Mesenchymal stem cell (in vitro differentiated cells and primary cell): ENCODE measurements at regions not wholly inside any gene's neighbourhood (a gene's known extent, or its start where the extent isn't known, plus 50 kb on each side); places are given as distances from the start of the nearest gene placed in this dataset.
A peak's percentile ranks its signal among the peaks of the same experiment; 100 is the strongest.

Experiments
- DNase-seq: peaks from one replicate; pipeline ENCODE4 v3.0.0-alpha.2; 2013
- H2AFZ ChIP-seq: one replicate; pipeline ENCODE4 v1.6.1; 2013; ENCODE audit warnings: low read depth, mild to moderate bottlenecking, control low read depth, inconsistent platforms, low read length, moderate library complexity
- H2AK5ac ChIP-seq: 2 replicates; pipeline ENCODE4 v1.6.1; 2013; ENCODE audit warnings: low read length, moderate library complexity, mild to moderate bottlenecking, inconsistent platforms; ENCODE audit not compliant: severe bottlenecking
- H2BK120ac ChIP-seq: one replicate; pipeline ENCODE4 v1.6.1; 2013; ENCODE audit warnings: low read depth, mild to moderate bottlenecking, inconsistent platforms, low read length, moderate library complexity
- H2BK12ac ChIP-seq, 2 experiments: one replicate each; pipeline ENCODE4 v1.6.1; 2013; ENCODE audit warnings: inconsistent platforms in 2 of 2, low read length in 2 of 2, mild to moderate bottlenecking in 2 of 2, moderate library complexity in 2 of 2, control low read depth in 1 of 2
- H2BK15ac ChIP-seq: one replicate; pipeline ENCODE4 v1.6.1; 2013; ENCODE audit warnings: mild to moderate bottlenecking, low read depth, inconsistent platforms; ENCODE audit not compliant: poor library complexity, severe bottlenecking
- H2BK5ac ChIP-seq: 2 replicates; pipeline ENCODE4 v1.6.1; 2013; ENCODE audit warnings: low read depth, mild to moderate bottlenecking, low read length, control low read depth, inconsistent platforms; ENCODE audit not compliant: poor library complexity, severe bottlenecking
- H3K14ac ChIP-seq, 2 experiments: one replicate each; pipeline ENCODE4 v1.6.1; 2013; ENCODE audit warnings: inconsistent platforms in 2 of 2, low read length in 2 of 2, control low read depth in 1 of 2, mild to moderate bottlenecking in 1 of 2, moderate library complexity in 1 of 2
- H3K18ac ChIP-seq, 2 experiments: one replicate each; pipeline ENCODE4 v1.6.1; 2013; ENCODE audit warnings: inconsistent platforms in 2 of 2, low read length in 2 of 2, control low read depth in 1 of 2, low read depth in 1 of 2, mild to moderate bottlenecking in 1 of 2
- H3K23ac ChIP-seq, 2 experiments: one replicate each; pipeline ENCODE4 v1.6.1; 2013; ENCODE audit warnings: inconsistent platforms in 2 of 2, low read length in 2 of 2, mild to moderate bottlenecking in 2 of 2, moderate library complexity in 2 of 2, control low read depth in 1 of 2
- H3K27ac ChIP-seq: 2 replicates; pipeline ENCODE4 v1.5.1; 2013; ENCODE audit warnings: mild to moderate bottlenecking, moderate library complexity, low read length, control low read depth, inconsistent platforms; ENCODE audit not compliant: poor library complexity, severe bottlenecking
- H3K27me3 ChIP-seq, 2 experiments: 2 replicates each; pipeline versions ENCODE4 v1.6.1 to v1.7.0; 2013; ENCODE audit warnings: low read length in 2 of 2, mild to moderate bottlenecking in 2 of 2, moderate library complexity in 2 of 2, control low read depth in 1 of 2, inconsistent platforms in 1 of 2; ENCODE audit not compliant: control insufficient read depth in 1 of 2, insufficient read depth in 1 of 2
- H3K36me3 ChIP-seq, 2 experiments: 2 replicates each; pipeline versions ENCODE4 v1.6.1 to v1.7.0; 2013; ENCODE audit warnings: low read length in 2 of 2, control low read depth in 1 of 2, inconsistent platforms in 1 of 2, low read depth in 1 of 2, mild to moderate bottlenecking in 1 of 2; ENCODE audit not compliant: insufficient read depth in 2 of 2, control insufficient read depth in 1 of 2
- H3K4ac ChIP-seq, 2 experiments: one replicate each; pipeline ENCODE4 v1.6.1; 2013; ENCODE audit warnings: inconsistent platforms in 2 of 2, low read length in 2 of 2, mild to moderate bottlenecking in 2 of 2, moderate library complexity in 2 of 2, control low read depth in 1 of 2, low read depth in 1 of 2
- H3K4me1 ChIP-seq: 2 replicates; pipeline ENCODE4 v1.6.1; 2013; ENCODE audit warnings: low read depth, low read length, control low read depth; ENCODE audit not compliant: control insufficient read depth, insufficient read depth
- H3K4me2 ChIP-seq: 2 replicates; pipeline ENCODE4 v1.6.1; 2013; ENCODE audit warnings: low read length, mild to moderate bottlenecking, inconsistent platforms; ENCODE audit not compliant: poor library complexity, severe bottlenecking
- H3K4me3 ChIP-seq, 2 experiments: 2 replicates each; pipeline versions ENCODE4 v1.5.1 to v1.7.0; 2013; ENCODE audit warnings: low read length in 2 of 2, mild to moderate bottlenecking in 2 of 2, control low read depth in 1 of 2, low read depth in 1 of 2; ENCODE audit not compliant: insufficient read depth in 1 of 2
- H3K79me1 ChIP-seq: replicated peaks from 2 replicates; pipeline ENCODE4 v1.6.1; 2013; ENCODE audit warnings: mild to moderate bottlenecking, control low read depth, low read length, inconsistent platforms; ENCODE audit not compliant: poor library complexity, severe bottlenecking
- H3K9ac ChIP-seq: 2 replicates; pipeline ENCODE4 v1.7.0; 2013; ENCODE audit warnings: mild to moderate bottlenecking, low read length, moderate library complexity
- H3K9me3 ChIP-seq: 2 replicates; pipeline ENCODE4 v1.7.0; 2013; ENCODE audit warnings: mild to moderate bottlenecking, low read length; ENCODE audit not compliant: control insufficient read depth
- H4K8ac ChIP-seq: one replicate; pipeline ENCODE4 v1.6.1; 2013; ENCODE audit warnings: inconsistent platforms, mild to moderate bottlenecking, low read length, moderate library complexity
- H4K91ac ChIP-seq: one replicate; pipeline ENCODE4 v1.6.1; 2013; ENCODE audit warnings: mild to moderate bottlenecking, low read length, inconsistent platforms
- WGBS: methylation state at CpG from one replicate; pipeline ENCODE4 v1.1.7; 2013; ENCODE audit warnings: mixed read lengths; 5-methylcytosine and 5-hydroxymethylcytosine counted together

DNA sequence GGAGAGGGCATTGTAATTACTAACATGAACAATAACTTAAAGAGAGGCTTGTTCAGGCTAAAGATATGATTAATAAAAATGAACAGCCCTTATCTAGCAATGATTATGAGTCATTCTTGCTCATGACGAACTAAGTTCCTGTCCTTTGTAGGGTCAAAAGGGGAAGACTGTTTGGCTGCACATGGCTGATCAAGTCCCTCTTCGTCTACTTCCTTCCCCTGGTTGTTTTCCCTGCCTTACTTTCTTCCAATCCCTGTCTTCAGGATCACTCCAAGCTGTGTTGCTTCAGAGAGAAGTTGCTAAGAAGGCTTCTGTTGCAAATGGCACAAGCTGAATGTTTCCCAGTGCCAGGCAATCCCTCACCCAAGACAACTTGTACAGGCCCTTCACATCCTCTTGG, 115.0 kb upstream of the HS3ST1 start:
- no peak overlapping the region for H3K9ac ChIP-seq
- DNase-seq, result peak; percentile 45
- no peak overlapping the region for H2AFZ ChIP-seq
- peak overlapping the region; percentile 11 for H3K27ac ChIP-seq
- no peak overlapping the region for H2BK5ac ChIP-seq
- no peaks in the 10 kb centered on the region for H3K27me3 ChIP-seq
- H3K4ac ChIP-seq, result no peak overlapping the region
- no peak overlapping the region for H4K8ac ChIP-seq
- H2AK5ac ChIP-seq, result no peak overlapping the region
- no peaks in the 10 kb centered on the region for H3K79me1 ChIP-seq
- no peaks in the 10 kb centered on the region for H3K9me3 ChIP-seq
- H3K4me3 ChIP-seq, result no peak overlapping the region
- H3K36me3 ChIP-seq, result no peaks in the 10 kb centered on the region
- no peak overlapping the region for H2BK12ac ChIP-seq
- H3K18ac ChIP-seq, result no peak overlapping the region
- 17% methylated on average over 2 of the region's 2 CpGs for WGBS
- H2BK120ac ChIP-seq, result no peak overlapping the region
- H3K23ac ChIP-seq, result no peak overlapping the region
- no peak overlapping the region for H3K14ac ChIP-seq
- H3K4me1 ChIP-seq, result peaks cover 3% of the 10 kb centered on the region
- H4K91ac ChIP-seq, result no peak overlapping the region
- no peak overlapping the region for H2BK15ac ChIP-seq
- no peak overlapping the region for H3K4me2 ChIP-seq

DNA sequence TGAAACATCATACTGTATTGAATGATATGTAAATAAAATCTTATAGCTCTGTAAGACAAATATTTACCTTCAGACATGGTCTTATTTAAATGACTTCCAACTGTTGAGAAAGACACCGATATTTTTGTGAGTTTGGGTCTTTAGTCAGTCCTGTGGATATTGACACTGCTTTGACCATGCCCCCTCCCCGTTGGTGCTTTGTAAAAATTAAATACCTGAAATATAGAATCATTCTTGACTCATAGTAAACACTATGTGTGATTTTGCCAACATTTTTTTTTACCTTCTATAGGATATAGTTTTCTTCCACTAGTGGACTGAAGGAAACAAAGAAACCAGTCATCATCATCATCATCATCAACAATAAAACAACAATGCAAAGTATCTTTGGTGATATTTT, 114.3 kb upstream of the HS3ST1 start:
- H3K9ac ChIP-seq, result no peak overlapping the region
- H2BK120ac ChIP-seq, result no peak overlapping the region
- H3K23ac ChIP-seq, result no peak overlapping the region
- H4K8ac ChIP-seq, result no peak overlapping the region
- H2BK12ac ChIP-seq, result no peak overlapping the region
- no peak overlapping the region for H3K27ac ChIP-seq
- no peaks in the 10 kb centered on the region for H3K36me3 ChIP-seq
- no CpG with 5 or more reads among the region's 2 CpGs for WGBS
- H2BK5ac ChIP-seq, result no peak overlapping the region
- H3K4ac ChIP-seq, result no peak overlapping the region
- H3K4me1 ChIP-seq, result peaks cover 3% of the 10 kb centered on the region
- H3K79me1 ChIP-seq, result no peaks in the 10 kb centered on the region
- H3K4me3 ChIP-seq, result no peak overlapping the region
- H2BK15ac ChIP-seq, result no peak overlapping the region
- no peak overlapping the region for H3K14ac ChIP-seq
- no peak overlapping the region for H3K18ac ChIP-seq
- H4K91ac ChIP-seq, result no peak overlapping the region
- no peaks in the 10 kb centered on the region for H3K9me3 ChIP-seq
- H2AFZ ChIP-seq, result no peak overlapping the region
- no peak for DNase-seq
- H3K4me2 ChIP-seq, result no peak overlapping the region
- no peaks in the 10 kb centered on the region for H3K27me3 ChIP-seq
- H2AK5ac ChIP-seq, result no peak overlapping the region

DNA sequence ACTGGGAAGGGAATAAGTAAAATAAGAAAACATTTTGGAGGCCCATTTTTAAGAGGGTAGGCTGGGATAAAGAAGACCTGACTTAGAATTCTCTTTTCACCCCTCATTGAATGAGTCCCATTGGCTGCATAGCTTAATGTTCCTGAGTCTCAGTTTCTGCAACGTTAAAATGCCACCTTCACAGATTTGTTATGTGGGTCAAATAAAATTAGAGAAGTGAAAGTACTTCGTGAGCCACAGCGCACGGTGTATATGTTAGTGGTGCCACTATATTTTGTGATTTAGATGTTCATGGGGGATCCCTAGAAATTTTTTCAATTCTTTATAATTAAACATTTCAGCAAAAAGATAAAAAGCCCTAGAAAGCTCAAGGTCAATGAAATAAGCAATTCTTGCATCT, 109.2 kb upstream of the HS3ST1 start:
- no peak overlapping the region for H2AFZ ChIP-seq
- H3K4me3 ChIP-seq, result no peak overlapping the region
- H2BK5ac ChIP-seq, result no peak overlapping the region
- no peaks in the 10 kb centered on the region for H3K79me1 ChIP-seq
- H3K27me3 ChIP-seq, result no peaks in the 10 kb centered on the region
- no peak for DNase-seq
- no peak overlapping the region for H3K9ac ChIP-seq
- H3K4me2 ChIP-seq, result no peak overlapping the region
- no peak overlapping the region for H2AK5ac ChIP-seq
- H3K4ac ChIP-seq, result no peak overlapping the region
- no peak overlapping the region for H2BK15ac ChIP-seq
- H2BK120ac ChIP-seq, result no peak overlapping the region
- H3K4me1 ChIP-seq, result no peaks in the 10 kb centered on the region
- no peak overlapping the region for H4K8ac ChIP-seq
- no peak overlapping the region for H3K23ac ChIP-seq
- H3K9me3 ChIP-seq, result peaks cover 2% of the 10 kb centered on the region
- no peak overlapping the region for H3K18ac ChIP-seq
- no peak overlapping the region for H2BK12ac ChIP-seq
- H3K36me3 ChIP-seq, result no peaks in the 10 kb centered on the region
- H3K27ac ChIP-seq, result no peak overlapping the region
- WGBS, result 75% methylated on average over 4 of the region's 4 CpGs
- H4K91ac ChIP-seq, result no peak overlapping the region
- H3K14ac ChIP-seq, result no peak overlapping the region

DNA sequence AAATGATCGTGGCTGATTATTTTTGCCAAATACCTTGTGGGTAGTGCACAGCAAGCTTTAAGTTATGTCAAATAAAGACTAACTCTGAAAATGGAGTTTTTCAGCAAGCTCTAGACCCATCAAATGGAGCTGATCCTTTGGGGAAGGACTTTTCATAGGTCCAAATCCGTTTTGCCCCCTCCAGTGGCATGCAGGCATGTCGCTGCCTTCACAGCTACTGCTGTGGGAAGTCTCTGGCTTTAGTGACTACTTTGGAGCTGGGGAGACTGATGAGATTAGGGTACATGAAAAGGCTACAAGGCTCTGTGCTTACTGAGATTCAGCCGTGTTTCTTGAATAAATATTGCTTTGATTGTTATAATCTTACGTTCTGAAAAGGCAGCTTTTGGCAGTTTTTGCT, 106.6 kb upstream of the HS3ST1 start:
- no peak overlapping the region for H3K18ac ChIP-seq
- no peak overlapping the region for H2AK5ac ChIP-seq
- H2BK15ac ChIP-seq, result no peak overlapping the region
- no peak overlapping the region for H2AFZ ChIP-seq
- H3K36me3 ChIP-seq, result no peaks in the 10 kb centered on the region
- H3K4me1 ChIP-seq, result no peaks in the 10 kb centered on the region
- H3K14ac ChIP-seq, result no peak overlapping the region
- H3K27ac ChIP-seq, result no peak overlapping the region
- H3K4ac ChIP-seq, result no peak overlapping the region
- no peak overlapping the region for H2BK12ac ChIP-seq
- H3K9me3 ChIP-seq, result peaks cover 7% of the 10 kb centered on the region
- H3K4me2 ChIP-seq, result no peak overlapping the region
- no peak overlapping the region for H4K8ac ChIP-seq
- H2BK120ac ChIP-seq, result no peak overlapping the region
- no peak for DNase-seq
- WGBS, result 92% methylated on average over 5 of the region's 5 CpGs
- H3K23ac ChIP-seq, result no peak overlapping the region
- no peak overlapping the region for H4K91ac ChIP-seq
- no peak overlapping the region for H3K4me3 ChIP-seq
- H3K79me1 ChIP-seq, result no peaks in the 10 kb centered on the region
- H2BK5ac ChIP-seq, result no peak overlapping the region
- H3K9ac ChIP-seq, result no peak overlapping the region
- H3K27me3 ChIP-seq, result no peaks in the 10 kb centered on the region
